OCI-LY1 (cell line): ENCODE measurements at regions not wholly inside any gene's neighbourhood (a gene's known extent, or its start where the extent isn't known, plus 50 kb on each side); places are given as distances from the start of the nearest gene placed in this dataset.

Experiments
- H2AFZ ChIP-seq: fragments of 200-600 bp; sonication (generic), shearing (Covaris generic); 2 replicates; pipeline ENCODE4 v1.6.0; 2014; ENCODE audit warnings: antibody characterized with exemption, mild to moderate bottlenecking, low read length
- H3F3A ChIP-seq: fragments of 200-600 bp; sonication (generic), shearing (Covaris generic); 2 replicates; pipeline ENCODE4 v1.6.0; 2014; ENCODE audit warnings: mild to moderate bottlenecking, antibody characterized with exemption, low read length, moderate library complexity; ENCODE audit not compliant: insufficient read depth
- H3K27ac ChIP-seq: fragments of 200-600 bp; sonication (generic); 2 replicates; pipeline ENCODE4 v1.5.1; 2014; ENCODE audit warnings: low read length, mixed run types, mild to moderate bottlenecking, low read depth; ENCODE audit not compliant: poor library complexity, severe bottlenecking
- H3K27me3 ChIP-seq: fragments of 200-600 bp; sonication (generic); 2 replicates; pipeline ENCODE4 v1.6.0; 2014; ENCODE audit warnings: antibody characterized with exemption, mild to moderate bottlenecking, low read length, moderate library complexity; ENCODE audit not compliant: insufficient read depth
- H3K36me3 ChIP-seq: fragments of 200-600 bp; sonication (generic); 2 replicates; pipeline ENCODE4 v1.6.1; 2014; ENCODE audit warnings: mild to moderate bottlenecking, antibody characterized with exemption, low read length, moderate library complexity, mixed read lengths; ENCODE audit not compliant: insufficient read depth
- H3K4me1 ChIP-seq: fragments of 200-600 bp; sonication (generic); 2 replicates; pipeline ENCODE4 v1.5.1; 2014; ENCODE audit warnings: mild to moderate bottlenecking, low read length, moderate library complexity; ENCODE audit not compliant: insufficient read depth, severe bottlenecking
- H3K4me2 ChIP-seq: fragments of 200-600 bp; sonication (generic), shearing (Covaris generic); 2 replicates; pipeline ENCODE4 v1.6.1; 2014; ENCODE audit warnings: low read length
- H3K4me3 ChIP-seq: fragments of 200-600 bp; sonication (generic); 2 replicates; pipeline ENCODE4 v1.5.1; 2014; ENCODE audit warnings: low read length, low read depth, mild to moderate bottlenecking, mixed read lengths; ENCODE audit not compliant: poor library complexity, severe bottlenecking
- H3K79me2 ChIP-seq: fragments of 200-600 bp; shearing (Covaris generic); 2 replicates; pipeline ENCODE4 v1.6.1; 2016; ENCODE audit warnings: mixed run types, low read length, mixed read lengths; ENCODE audit not compliant: insufficient read depth
- H3K9ac ChIP-seq: fragments of 200-600 bp; sonication (generic), shearing (Covaris generic); 2 replicates; pipeline ENCODE4 v1.6.1; 2014; ENCODE audit warnings: mild to moderate bottlenecking, low read length, mixed read lengths
- H3K9me2 ChIP-seq: fragments of 200-600 bp; sonication (generic), shearing (Covaris generic); 2 replicates; pipeline ENCODE4 v1.6.1; 2014; ENCODE audit warnings: low read depth, mild to moderate bottlenecking, low read length, mixed read lengths
- H3K9me3 ChIP-seq: fragments of 200-600 bp; shearing (Covaris generic); 2 replicates; pipeline ENCODE4 v1.6.1; 2014; ENCODE audit warnings: low read length, mixed read lengths
- H4K20me1 ChIP-seq: fragments of 200-600 bp; sonication (generic), shearing (Covaris generic); 2 replicates; pipeline ENCODE4 v1.6.0; 2016; ENCODE audit warnings: mild to moderate bottlenecking, low read length; ENCODE audit not compliant: insufficient read depth
- CTCF ChIP-seq: fragments of 200-600 bp; sonication (generic), shearing (Covaris generic); IDR thresholded peaks from 2 replicates; pipeline ENCODE4 v1.5.1; 2017; ENCODE audit warnings: mild to moderate bottlenecking, antibody characterized with exemption, low read length, moderate library complexity, mixed read lengths
- EZH2 ChIP-seq: fragments of 200-600 bp; sonication (generic), shearing (Covaris generic); IDR thresholded peaks from 2 replicates; pipeline ENCODE4 v1.8.0; 2017; ENCODE audit warnings: borderline replicate concordance, mixed run types, mild to moderate bottlenecking, antibody characterized with exemption, low read length, moderate library complexity, mixed read lengths

- H3K27ac ChIP-seq, result no peak overlapping the region
- no peaks in the 10 kb centered on the region for H3K9me3 ChIP-seq
- TF ChIP-seq CTCF (no peak), EZH2 (no peak)
- H3F3A ChIP-seq, result no peaks in the 10 kb centered on the region
- H2AFZ ChIP-seq, result no peak overlapping the region
- H3K4me3 ChIP-seq, result no peak overlapping the region
- H3K9ac ChIP-seq, result no peak overlapping the region
- H3K4me1 ChIP-seq, result no peaks in the 10 kb centered on the region
- H3K4me2 ChIP-seq, result no peak overlapping the region
- no peaks in the 10 kb centered on the region for H3K36me3 ChIP-seq
- no peaks in the 10 kb centered on the region for H3K79me2 ChIP-seq
- H4K20me1 ChIP-seq, result no peaks in the 10 kb centered on the region
- no peaks in the 10 kb centered on the region; the same call in 1 of the 2 replicates for H3K9me2 ChIP-seq
- no peaks in the 10 kb centered on the region for H3K27me3 ChIP-seq
These were observed 365.2 kb upstream of the AGTR1 start for GRCh38 chr3:148332509-148332908.

- H3K79me2 ChIP-seq, result no peaks in the 10 kb centered on the region
- TF ChIP-seq EZH2 (no peak), CTCF (no peak)
- no peak overlapping the region for H3K27ac ChIP-seq
- H3K4me2 ChIP-seq, result no peak overlapping the region
- no peaks in the 10 kb centered on the region for H3K36me3 ChIP-seq
- no peak overlapping the region for H3K4me3 ChIP-seq
- no peak overlapping the region for H2AFZ ChIP-seq
- no peaks in the 10 kb centered on the region; the same call in 1 of the 2 replicates for H3K9me2 ChIP-seq
- no peaks in the 10 kb centered on the region for H3K9me3 ChIP-seq
- no peaks in the 10 kb centered on the region for H3F3A ChIP-seq
- H4K20me1 ChIP-seq, result no peaks in the 10 kb centered on the region
- H3K9ac ChIP-seq, result no peak overlapping the region
- no peaks in the 10 kb centered on the region for H3K4me1 ChIP-seq
- no peaks in the 10 kb centered on the region for H3K27me3 ChIP-seq
These were observed 364.6 kb upstream of the AGTR1 start for GRCh38 chr3:148333091-148333490.

- Histone ChIP-seq H3K4me2 (no peak overlapping the region), H3K9ac (no peak overlapping the region), H3K27me3 (no peaks in the 10 kb centered on the region), H3K27ac (no peak overlapping the region), H3K36me3 (no peaks in the 10 kb centered on the region), H3K79me2 (no peaks in the 10 kb centered on the region), H3K9me2 (no peaks in the 10 kb centered on the region; the same call in 1 of the 2 replicates), H4K20me1 (no peaks in the 10 kb centered on the region), H3K4me3 (no peak overlapping the region), H3K9me3 (no peaks in the 10 kb centered on the region), H3F3A (no peaks in the 10 kb centered on the region), H3K4me1 (no peaks in the 10 kb centered on the region), H2AFZ (no peak overlapping the region)
- no peak for TF ChIP-seq CTCF
- TF ChIP-seq EZH2, result no peak
These were observed 362.1 kb upstream of the AGTR1 start for GRCh38 chr3:148335612-148336011.
